HG02884 (cell line): ENCODE measurements at regions not wholly inside any gene's neighbourhood (a gene's known extent, or its start where the extent isn't known, plus 50 kb on each side); places are given as distances from the start of the nearest gene placed in this dataset.

Experiments
- ATAC-seq: cut with Tn5 transposase; IDR thresholded peaks from one replicate; pipeline ENCODE4 v1.9.1; 2021; ENCODE audit warnings: mild to moderate bottlenecking, moderate library complexity; ENCODE audit not compliant: unreplicated experiment

DNA sequence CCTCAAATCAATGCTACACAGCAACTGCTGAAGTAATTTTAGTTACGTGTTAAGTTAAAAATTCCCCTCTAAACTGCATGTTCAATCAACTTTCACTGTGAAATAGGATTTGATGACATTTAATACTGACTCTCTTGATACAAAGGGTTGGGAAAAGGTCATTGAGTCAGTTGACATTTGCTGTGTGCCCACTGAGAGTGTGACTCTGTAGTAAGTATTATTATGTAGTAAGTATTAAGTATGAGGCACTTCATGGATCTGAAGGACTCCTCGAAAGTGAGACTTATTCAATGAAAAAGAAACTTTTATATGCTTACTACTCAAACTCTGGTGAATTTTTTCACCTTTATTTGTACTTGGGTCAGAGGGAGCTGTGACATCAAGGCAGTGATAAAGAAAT lies 83.1 kb upstream of the S1PR1 start:
- ATAC-seq = no peak

DNA sequence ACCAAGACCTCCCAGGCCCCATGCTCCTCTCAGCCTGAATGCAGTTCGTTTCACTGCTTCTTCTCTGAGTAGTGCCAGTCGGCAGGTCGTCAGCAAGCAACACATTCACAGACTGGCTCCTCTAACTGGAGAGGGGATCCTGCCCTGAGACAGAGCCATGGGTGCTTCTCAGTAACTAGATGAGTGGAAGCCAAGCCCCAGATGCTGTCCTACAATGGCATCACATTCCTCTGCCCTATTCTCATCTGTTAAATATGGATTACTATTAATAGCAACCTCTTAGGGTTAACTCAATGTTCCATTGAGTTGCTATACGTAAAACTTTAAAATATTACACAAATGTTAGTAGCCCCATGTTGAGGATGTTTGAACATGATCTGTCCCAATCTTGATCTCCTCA lies 84.2 kb upstream of the S1PR1 start:
- no peak for ATAC-seq

DNA sequence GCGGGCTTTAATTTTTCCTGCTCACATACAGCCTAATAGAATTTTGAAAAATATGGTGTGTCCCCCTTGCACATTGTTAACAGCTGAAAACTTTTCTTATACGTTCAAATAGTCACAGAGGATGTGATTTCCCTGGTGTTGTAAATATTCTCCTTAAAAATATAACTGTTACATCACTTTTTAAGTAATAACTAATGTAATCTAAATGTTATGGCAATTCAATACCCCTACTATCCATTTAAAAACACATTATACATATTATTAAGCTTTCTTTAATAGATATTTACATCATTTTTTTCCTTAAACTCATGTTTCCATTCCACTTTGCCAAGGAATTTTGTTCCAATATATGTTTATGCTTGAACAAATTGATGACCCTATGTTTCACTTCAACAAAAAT lies 85.5 kb upstream of the S1PR1 start:
- ATAC-seq = no peak

DNA sequence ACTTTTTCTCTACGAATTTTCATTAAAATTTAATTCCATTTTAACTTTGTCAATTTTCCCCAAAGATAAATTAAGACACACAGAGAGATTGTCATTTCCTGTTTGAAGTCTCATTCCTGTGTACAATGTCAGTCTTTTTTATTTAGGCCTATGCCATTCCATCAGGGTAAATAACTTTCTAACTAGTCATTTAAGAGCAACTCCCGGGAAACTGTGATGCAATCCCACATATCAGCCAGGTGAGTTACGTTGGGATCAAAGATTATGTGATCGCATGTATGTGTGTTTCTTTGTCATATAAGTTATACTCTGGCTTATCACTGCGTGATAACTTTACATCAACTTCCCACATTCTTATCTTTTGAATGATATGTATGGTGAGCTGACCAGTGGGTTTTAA lies 86.1 kb upstream of the S1PR1 start:
- no peak for ATAC-seq

DNA sequence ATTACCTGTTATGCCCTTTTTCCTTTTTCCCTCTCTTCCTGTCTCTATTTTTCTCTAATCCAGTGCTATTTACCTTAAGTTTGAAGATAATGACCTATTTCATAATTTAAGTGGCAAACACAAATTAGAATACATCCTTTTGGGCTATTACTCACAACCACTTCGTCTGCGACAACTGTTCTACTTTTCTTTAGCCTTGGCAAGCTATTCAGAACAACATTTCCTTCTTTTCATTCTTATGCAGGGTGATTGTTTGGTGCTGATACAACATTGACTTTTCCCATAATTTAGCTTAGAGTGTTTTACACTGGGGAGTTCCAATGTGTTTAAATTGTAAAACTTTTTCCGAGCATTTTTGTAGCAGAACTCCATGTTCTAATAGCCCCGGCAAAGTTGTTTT lies 86.6 kb upstream of the S1PR1 start:
- ATAC-seq = no peak

DNA sequence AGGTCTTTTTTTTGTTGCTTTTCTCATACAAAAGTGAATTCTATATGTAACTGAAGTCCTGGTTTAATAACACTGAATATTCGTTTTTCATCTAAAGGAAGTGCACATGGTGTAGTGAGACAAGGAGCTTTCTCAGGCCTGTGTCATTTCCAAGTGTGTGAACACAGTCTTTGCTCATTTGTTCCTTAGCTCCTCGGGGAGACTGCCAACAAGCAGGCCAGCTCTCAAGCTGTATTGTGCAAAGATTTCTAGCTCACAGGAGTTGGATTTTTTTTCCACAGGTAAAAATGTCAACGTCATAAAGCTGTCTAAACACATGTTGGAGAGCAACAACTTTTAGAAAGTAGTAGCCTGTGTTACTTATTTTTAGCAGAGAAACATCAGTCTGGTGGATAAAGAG lies 87.8 kb upstream of the S1PR1 start:
- no peak for ATAC-seq

DNA sequence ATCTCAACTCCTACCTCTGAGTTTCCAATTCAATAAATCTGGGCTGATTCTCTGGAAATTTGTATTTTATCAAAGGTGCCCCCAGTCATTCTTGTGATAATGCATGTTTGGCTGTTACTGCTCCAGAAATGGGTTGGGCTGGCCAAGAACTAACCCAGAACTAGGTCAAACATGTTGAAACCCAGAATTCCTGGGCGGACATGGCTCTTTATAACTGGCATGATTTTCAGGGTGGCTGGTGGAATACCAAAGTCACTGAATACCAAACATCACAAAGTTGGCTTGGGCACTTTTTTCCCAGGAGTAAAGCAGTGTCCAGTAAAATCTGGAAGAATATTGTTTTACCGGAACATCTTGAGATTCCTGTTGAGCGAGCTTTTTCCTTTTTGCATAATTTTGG lies 89.4 kb upstream of the S1PR1 start:
- no peak for ATAC-seq

DNA sequence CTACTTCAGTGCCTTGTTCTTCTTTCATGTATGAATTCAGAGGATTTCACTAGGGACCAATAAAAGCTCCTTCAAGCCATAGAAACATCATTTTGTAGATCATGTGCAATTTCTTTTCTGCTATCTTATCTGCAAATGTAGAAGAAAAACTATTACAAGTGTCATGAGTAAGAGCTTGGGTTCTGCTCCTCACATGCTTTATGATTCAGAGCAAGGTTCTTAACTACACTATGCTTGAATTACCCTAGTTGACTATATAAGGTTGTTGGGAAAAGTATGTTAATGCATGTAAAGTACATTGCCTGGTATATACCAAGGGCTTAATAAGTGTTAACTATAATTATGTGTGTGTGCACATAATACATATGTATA lies 91.4 kb upstream of the S1PR1 start:
- ATAC-seq = peak; percentile 9

DNA sequence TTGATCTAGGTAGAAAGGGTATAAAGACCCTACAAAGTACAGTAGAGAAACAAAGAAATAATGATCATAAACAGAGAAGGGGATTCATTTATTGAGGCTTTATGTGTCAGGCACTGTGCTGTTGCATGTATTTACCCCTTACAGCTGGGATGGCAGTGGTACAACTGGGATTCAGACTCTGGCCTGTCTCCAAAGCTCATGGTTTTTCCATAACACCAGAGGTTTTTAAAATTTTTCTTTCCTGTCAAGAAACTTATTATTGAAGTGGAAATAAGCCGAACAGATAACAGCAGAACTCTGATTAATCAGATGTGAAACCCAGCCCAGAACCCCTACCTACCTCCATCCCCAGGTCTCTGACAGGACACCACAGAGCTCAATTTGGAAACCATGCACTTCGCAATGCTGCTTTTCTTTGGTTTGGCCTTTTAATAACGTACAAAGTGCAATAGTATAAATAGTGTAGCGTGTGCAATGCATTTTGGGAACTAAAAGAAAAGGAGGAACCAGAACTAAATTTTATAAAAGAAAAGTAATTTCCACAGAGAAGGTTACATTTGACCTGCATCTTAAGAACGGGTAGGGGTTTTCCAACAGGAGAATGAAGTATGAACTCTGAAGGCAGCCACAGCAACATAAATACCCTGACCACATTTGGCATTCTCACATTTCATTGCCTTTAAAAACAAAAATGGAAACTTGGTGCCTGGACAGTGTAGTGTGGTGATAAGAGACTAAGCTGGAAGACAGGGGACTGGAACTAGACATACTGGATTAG lies 92.0 kb upstream of the S1PR1 start:
- ATAC-seq = peak; percentile 49

DNA sequence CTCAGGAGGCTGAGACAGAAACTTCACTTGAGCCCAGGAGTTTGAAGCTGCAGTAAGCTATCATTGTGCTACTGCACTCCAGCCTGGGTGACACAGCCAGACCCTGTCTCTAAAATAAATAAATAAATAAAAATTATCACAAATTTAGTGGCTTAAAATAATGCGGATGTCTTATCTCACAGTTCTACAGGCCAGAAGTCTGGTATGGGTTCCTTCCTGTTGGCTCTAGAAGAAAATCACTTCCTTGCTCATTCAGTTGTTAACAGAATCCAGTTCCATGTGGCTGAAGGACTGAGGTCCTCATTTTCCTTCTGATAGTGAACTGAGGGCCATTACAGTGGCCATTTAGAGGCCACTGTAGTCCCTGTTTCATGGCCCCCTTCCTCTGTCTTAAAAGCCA lies 94.6 kb upstream of the S1PR1 start:
- no peak for ATAC-seq

DNA sequence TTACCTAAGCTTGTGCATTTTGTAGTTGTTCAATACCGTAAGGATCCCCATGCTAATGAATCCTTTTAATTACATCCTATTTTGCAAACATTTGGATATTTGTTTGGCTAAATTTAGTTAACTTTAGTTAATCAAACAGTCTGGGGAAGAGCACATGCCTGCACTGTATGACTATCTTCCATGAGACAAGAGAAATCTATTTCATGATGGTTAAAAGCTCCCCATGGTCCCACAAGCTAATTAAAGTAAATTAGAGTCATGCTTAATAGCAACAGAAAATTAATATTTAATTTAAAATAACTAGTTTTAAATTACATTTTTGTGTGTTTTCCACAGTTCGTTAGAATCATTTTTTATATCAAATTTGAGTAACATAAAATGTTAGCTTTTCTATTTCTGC lies 95.4 kb upstream of the S1PR1 start:
- ATAC-seq = no peak

DNA sequence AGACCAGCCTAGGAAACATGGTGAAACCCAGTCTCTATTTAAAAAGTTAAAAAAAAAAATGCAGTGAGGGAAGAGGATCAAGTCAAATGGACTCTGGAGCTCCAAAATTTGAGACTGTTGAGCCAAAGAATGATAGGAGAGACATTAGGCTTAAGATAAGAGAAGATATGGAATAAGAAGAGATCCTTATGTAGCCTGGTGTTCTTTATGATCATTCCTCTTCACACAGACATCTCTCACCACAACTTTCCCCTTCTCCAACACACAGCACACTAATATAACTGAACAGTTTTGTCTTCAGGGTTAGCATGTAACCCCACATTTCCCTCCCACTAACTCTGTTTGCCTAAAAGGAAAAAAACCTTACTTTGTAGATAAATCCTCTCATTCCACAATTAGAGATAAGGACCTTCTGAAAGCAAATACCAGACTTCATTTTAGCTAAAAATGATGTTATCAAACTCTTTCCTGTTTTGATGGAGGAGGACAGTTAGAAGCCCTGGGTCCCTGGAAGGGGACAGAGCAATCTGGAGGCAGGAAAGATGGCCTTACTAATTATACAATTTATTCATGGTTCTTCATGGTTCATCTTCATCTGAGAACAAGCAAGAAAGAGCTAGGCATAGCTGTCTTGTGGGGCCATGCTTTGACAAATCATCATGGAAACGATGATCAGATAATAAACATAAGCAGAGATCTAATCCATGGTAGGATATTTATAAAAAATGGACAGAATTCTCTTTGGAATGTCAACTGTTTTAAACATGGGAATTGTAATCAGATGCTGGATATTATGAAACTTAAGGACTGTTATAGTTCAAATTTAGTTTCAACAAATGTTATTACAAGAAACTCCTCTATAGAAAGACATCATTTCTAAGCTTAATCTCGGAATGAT lies 96.7 kb upstream of the S1PR1 start:
- ATAC-seq = no peak

DNA sequence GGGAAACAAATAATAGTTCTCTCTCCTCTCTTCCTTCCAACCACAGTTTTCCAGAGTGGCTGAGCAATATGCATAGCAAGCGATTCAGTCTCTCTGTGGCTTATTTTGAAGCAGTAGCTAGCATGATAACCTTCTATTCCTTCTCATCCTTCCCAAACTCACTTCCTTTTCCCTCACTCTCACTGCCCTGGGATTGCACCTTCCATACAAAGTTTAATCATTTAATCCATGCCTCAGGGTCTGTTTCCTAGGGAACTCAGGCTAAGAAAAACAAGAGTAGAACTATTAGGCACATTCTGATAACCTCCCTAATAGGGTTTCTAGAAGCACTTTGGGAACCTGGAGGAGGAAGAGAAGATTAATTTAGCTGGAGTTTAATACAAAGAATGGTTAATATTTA lies 97.7 kb upstream of the S1PR1 start:
- no peak for ATAC-seq

DNA sequence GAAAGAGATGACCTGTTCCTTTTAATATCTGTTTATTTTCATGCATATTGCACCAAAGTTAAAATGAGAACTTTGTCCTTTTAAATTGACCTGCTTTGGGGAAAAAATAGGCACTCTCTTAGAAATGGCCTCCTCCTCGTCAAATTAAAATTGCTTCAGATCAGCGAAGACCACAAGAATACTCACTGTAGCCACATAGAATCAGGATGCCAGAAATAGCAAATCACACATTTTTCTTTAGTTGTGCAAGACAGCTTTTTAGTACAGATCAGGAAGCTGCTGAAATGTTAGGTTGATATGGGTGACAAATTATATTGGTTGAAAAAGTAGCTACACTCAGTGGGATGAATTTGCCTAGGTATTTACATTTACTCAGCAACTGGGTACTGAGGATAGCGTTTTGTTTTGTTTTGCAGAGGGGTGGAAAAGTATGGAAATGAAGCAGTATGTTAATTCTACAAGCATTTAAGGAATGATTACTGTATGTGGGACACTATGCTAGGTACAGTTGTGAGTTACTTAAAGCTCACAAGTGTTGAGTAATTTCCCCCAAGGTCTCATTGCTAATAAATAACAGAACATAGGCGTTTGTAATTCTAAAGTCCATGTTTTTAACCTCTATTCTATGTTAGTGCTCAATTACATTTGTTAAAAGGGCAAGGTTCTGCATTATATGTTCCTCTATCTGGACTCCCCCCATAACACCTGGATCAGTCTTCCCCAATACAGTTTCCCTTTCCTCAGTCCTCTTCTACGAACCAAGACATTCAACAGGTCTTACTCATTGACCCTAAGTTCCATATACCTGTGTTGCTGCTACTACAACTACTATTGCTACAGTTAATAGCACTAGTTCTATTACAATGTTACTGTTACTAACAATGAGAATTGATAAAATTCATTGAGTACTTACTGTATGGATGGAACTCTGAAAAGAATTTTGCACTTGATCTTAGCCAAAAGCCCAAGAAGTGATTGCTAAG lies 99.4 kb upstream of the S1PR1 start:
- ATAC-seq = peak; percentile 34

DNA sequence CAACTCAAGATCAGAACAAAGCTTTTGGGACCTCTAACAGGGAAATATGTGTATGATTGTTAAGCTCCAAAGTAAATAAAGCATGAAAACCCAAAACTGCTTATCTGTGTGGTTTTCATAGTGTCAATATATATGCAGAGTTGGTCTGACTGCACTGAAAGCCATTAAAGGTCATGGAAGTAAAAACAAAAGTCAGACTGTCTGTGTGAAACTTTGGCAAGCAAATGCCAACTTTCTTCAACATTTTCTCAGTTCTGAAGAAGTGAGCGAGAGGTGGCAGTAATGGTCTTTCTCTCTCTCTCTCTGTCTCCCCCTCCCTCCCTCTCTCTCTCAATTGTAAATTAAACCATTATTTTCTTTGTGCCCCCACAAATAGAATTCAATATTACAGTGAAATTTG lies 100.1 kb upstream of the S1PR1 start:
- ATAC-seq = peak; percentile 57

DNA sequence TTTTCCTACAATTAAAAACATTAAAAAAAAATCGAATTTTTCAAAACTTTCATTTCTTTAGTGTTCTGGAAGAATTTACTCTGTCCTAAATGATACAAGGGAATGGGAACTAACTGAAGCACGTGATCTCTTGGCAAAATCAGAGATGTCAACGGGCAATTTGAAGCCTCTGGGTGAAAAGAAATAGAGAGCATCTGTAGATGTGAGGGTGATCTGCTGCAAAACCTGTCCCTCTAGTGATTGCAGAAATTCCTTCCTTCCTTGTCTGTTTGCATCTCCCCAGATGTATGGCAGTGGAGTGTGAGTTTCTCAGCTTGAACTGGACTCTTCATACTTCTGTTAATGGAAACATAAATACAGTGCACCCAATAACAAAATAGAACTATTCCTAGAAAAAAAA lies 100.5 kb upstream of the S1PR1 start:
- ATAC-seq = no peak

DNA sequence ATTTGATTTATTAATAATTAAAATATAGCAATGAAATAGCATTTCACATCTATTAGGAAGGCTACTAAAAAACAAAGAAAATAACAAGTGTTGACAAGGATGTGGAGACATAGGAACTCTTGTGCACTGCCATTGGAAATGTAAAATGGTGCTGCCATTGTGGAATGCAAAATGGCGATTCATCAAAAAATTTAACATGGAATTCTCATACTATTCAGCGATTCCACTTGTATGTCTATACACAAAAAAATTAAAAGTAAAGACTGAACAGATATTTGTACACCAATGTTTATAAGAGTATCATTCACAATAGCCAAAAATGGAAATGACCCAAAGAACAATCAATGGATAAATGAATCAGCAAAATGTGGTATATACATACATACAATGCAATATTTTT lies 101.3 kb upstream of the S1PR1 start:
- ATAC-seq = no peak

DNA sequence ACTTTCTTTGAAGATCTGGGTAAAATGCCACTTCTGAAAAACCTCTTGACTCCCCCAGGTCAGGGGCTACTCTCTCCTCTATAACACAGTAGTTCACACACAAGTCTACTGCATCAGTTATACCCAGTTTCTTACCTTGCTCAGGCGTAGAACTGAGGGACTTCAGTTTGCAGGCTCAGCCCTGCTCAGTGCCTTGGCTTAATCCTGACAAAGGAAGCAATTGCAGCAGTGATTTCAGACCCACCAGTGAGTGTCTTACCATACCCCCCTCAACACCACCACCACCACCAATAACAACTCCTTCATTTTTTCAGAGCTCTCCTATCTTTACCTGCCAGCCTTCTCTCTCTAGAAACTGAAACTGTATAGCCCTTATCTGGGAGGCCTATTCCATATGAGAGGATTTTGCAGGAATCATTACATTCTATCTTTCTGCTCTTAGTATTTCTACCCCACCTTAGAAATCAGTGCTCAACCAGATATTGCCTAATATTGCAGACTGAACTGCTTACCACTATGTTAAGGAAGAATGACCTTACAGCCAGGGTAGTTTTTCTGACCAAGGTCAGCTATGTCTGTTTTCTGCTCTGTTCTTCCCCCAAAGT lies 105.5 kb upstream of the S1PR1 start:
- ATAC-seq = no peak

DNA sequence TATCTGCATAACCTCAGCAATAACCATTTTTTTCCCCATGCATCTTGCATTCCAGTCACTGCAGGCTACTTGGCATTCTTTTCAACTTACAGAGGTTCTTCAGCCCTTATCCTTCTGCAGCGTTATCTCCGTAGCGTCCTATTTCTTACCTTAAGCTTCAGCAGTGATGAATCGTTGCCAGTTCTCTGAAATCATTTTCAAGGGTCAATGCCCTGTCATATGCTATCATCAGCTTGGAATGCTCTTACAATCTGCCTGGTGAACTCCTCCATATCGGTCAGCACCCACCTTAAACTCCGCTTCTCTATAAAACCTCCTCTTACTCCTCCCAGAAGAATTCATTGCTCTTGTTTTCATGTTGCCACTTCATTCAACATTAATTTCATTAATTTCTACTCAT lies 105.1 kb upstream of the DPH5 start:
- no peak for ATAC-seq

DNA sequence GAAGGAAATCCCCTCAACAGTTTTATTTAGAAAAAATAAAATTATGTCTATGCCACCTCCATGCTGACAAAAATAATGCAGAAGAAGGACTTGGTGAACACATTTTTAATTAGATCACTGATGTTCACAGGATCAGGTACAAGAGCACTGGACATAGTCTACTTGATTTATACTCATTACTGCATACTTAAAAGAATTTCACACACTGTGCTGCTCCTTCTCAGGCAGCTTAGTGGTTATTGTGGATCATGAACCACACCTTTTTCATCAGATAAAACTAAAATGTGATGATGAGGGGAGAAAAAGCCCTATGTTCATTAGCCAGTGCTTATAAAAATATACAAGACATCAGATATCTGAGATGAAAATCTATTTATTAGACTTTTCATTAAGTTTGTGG lies 103.3 kb upstream of the DPH5 start:
- no peak for ATAC-seq

DNA sequence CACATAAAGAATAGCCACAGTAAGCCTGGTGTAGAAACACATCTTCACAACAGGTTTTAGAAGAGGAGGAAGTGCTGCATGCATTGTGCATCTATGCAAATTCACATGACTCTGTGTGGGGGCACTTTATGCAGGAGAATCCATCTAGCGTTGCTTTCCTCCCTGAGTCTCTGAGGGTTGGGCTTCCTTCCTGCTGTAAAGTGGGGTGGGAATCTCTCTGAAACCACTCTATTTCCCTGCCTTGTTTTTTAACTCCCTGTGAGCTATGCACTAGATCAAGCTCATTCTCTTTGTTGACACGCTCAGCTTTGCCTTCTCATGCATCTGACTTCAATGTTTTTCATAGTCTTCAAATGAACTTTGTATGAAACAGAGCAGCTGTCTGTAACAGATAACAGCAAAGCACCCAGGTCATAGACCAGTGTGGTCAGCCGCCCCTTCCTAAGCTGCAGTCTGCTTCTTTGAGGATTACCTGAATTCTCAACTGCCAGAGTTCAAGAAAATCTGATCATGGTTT lies 102.7 kb upstream of the DPH5 start:
- peak; percentile 98 for ATAC-seq
